Nephron (organoid): ENCODE measurements at regions not wholly inside any gene's neighbourhood (a gene's known extent, or its start where the extent isn't known, plus 50 kb on each side); places are given as distances from the start of the nearest gene placed in this dataset.

Experiments used
- H3K27ac Mint-ChIP-seq, 3 experiments: 2 replicates each; pipeline ENCODE4 v1.8.0; 2020; ENCODE audit warnings: mixed read lengths in 3 of 3, mild to moderate bottlenecking in 2 of 3, moderate library complexity in 1 of 3
- H3K27me3 Mint-ChIP-seq: 2 replicates; pipeline ENCODE4 v1.8.0; 2021; ENCODE audit warnings: low read depth, mild to moderate bottlenecking, moderate library complexity, mixed read lengths
- H3K36me3 Mint-ChIP-seq: 2 replicates; pipeline ENCODE4 v1.8.0; 2020; ENCODE audit warnings: low read depth, mixed read lengths
- H3K4me1 Mint-ChIP-seq: 2 replicates; pipeline ENCODE4 v1.8.0; 2020; ENCODE audit warnings: mixed read lengths
- H3K4me3 Mint-ChIP-seq, 3 experiments: 2 replicates each; pipeline ENCODE4 v1.8.0; 2020; ENCODE audit warnings: mild to moderate bottlenecking in 3 of 3, mixed read lengths in 3 of 3, moderate library complexity in 2 of 3
- H3K9me3 Mint-ChIP-seq: 2 replicates; pipeline ENCODE4 v1.8.0; 2020; ENCODE audit warnings: mixed read lengths
- CTCF ChIP-seq, 3 experiments: fragments of 200-600 bp; sonication (generic); IDR thresholded peaks; one replicate each; pipeline ENCODE4 v1.5.0; 2021; ENCODE audit warnings: antibody characterized with exemption in 3 of 3; ENCODE audit not compliant: unreplicated experiment in 3 of 3

- Mint-ChIP-seq H3K4me3 (no peak overlapping the region), H3K27me3 (no peaks in the 10 kb centered on the region), H3K36me3 (no peaks in the 10 kb centered on the region), H3K4me1 (no peaks in the 10 kb centered on the region), H3K27ac (no peak overlapping the region), H3K9me3 (no peaks in the 10 kb centered on the region)
- no peak for TF ChIP-seq CTCF (IDR thresholded peaks at IDR 0.05; ENCODE audit: unreplicated experiment in 3 of 3)
These were observed 81.2 kb upstream of the RAB3GAP2 start for GRCh38 chr1:220353229-220354012.

GRCh38 chr1:220348211-220348610 is 76.0 kb upstream of the RAB3GAP2 start:
- no peak for TF ChIP-seq CTCF (IDR thresholded peaks at IDR 0.05; ENCODE audit: unreplicated experiment in 3 of 3)
- H3K36me3 Mint-ChIP-seq: no peaks in the 10 kb centered on the region
- no peak overlapping the region for H3K4me3 Mint-ChIP-seq
- H3K4me1 Mint-ChIP-seq: no peaks in the 10 kb centered on the region
- H3K27me3 Mint-ChIP-seq: peaks cover 6% of the 10 kb centered on the region
- no peaks in the 10 kb centered on the region for H3K9me3 Mint-ChIP-seq
- no peak overlapping the region for H3K27ac Mint-ChIP-seq

GRCh38 chr1:220347654-220348175 is 75.5 kb upstream of the RAB3GAP2 start:
- no peaks in the 10 kb centered on the region for H3K4me1 Mint-ChIP-seq
- no peak overlapping the region for H3K4me3 Mint-ChIP-seq

GRCh38 chr1:220344745-220345144 is 72.5 kb upstream of the RAB3GAP2 start:
- H3K4me1 Mint-ChIP-seq: peaks cover 5% of the 10 kb centered on the region

More at GRCh38 chr1:220347654-220348175, 75.5 kb upstream of the RAB3GAP2 start:
- H3K27me3 Mint-ChIP-seq: peaks cover 6% of the 10 kb centered on the region
- no peaks in the 10 kb centered on the region for H3K36me3 Mint-ChIP-seq
- no peaks in the 10 kb centered on the region for H3K9me3 Mint-ChIP-seq
- no peak for TF ChIP-seq CTCF (IDR thresholded peaks at IDR 0.05; ENCODE audit: unreplicated experiment in 3 of 3)
- no peak overlapping the region for H3K27ac Mint-ChIP-seq

GRCh38 chr1:220342853-220343252 is 70.6 kb upstream of the RAB3GAP2 start:
- Mint-ChIP-seq H3K36me3 (no peaks in the 10 kb centered on the region), H3K4me1 (peaks cover 5% of the 10 kb centered on the region), H3K27ac (no peak overlapping the region), H3K27me3 (peaks cover 6% of the 10 kb centered on the region), H3K9me3 (no peaks in the 10 kb centered on the region), H3K4me3 (no peak overlapping the region)
- TF ChIP-seq CTCF (IDR thresholded peaks at IDR 0.05; ENCODE audit: unreplicated experiment in 3 of 3): no peak

More at GRCh38 chr1:220344745-220345144, 72.5 kb upstream of the RAB3GAP2 start:
- no peak overlapping the region for H3K4me3 Mint-ChIP-seq
- no peak for TF ChIP-seq CTCF (IDR thresholded peaks at IDR 0.05; ENCODE audit: unreplicated experiment in 3 of 3)
- no peaks in the 10 kb centered on the region for H3K36me3 Mint-ChIP-seq
- no peak overlapping the region for H3K27ac Mint-ChIP-seq
- H3K27me3 Mint-ChIP-seq: peaks cover 6% of the 10 kb centered on the region
- H3K9me3 Mint-ChIP-seq: no peaks in the 10 kb centered on the region

GRCh38 chr1:220341126-220341525 is 68.9 kb upstream of the RAB3GAP2 start:
- H3K27me3 Mint-ChIP-seq: peaks cover 9% of the 10 kb centered on the region
- no peaks in the 10 kb centered on the region for H3K36me3 Mint-ChIP-seq
- no peak for TF ChIP-seq CTCF (IDR thresholded peaks at IDR 0.05; ENCODE audit: unreplicated experiment in 3 of 3)
- H3K27ac Mint-ChIP-seq: peak overlapping the region in 1 of 3 experiments; percentile 8
- no peaks in the 10 kb centered on the region for H3K9me3 Mint-ChIP-seq
- peaks cover 5% of the 10 kb centered on the region for H3K4me1 Mint-ChIP-seq
- H3K4me3 Mint-ChIP-seq: no peak overlapping the region
